Left lung (tissue), 4 donors: ENCODE measurements at regions not wholly inside any gene's neighbourhood (a gene's known extent, or its start where the extent isn't known, plus 50 kb on each side); places are given as distances from the start of the nearest gene placed in this dataset.
A peak's percentile ranks its signal among the peaks of the same experiment; 100 is the strongest.

Experiments used
- ATAC-seq: fragments of 200-7000 bp; cut with Tn5 transposase; one replicate; pipeline ENCODE4 v1.9.1; 2020; ENCODE audit warnings: moderate library complexity
- DNase-seq, 4 donors: peaks; one replicate each; pipeline ENCODE4 v3.0.0-alpha.2; 2013 to 2020
- H3K27ac ChIP-seq, 2 donors: fragments of 200-600 bp; sonication (generic) in 1 of 2; one replicate each; pipeline versions ENCODE4 v1.5.0 to v1.8.0; 2020 to 2021
- H3K27me3 ChIP-seq, 2 donors: fragments of 200-600 bp; sonication (generic) in 1 of 2; one replicate each; pipeline versions ENCODE4 v1.5.0 to v1.8.0; 2020 to 2021
- H3K36me3 ChIP-seq, 2 donors: fragments of 200-600 bp; sonication (generic) in 1 of 2; one replicate each; pipeline versions ENCODE4 v1.5.0 to v1.8.0; 2020 to 2021
- H3K4me1 ChIP-seq, 2 donors: fragments of 200-600 bp; one replicate each; pipeline ENCODE4 v1.8.0; 2021
- H3K4me3 ChIP-seq, 2 donors: fragments of 200-600 bp; sonication (generic) in 1 of 2; one replicate each; pipeline versions ENCODE4 v1.5.0 to v1.8.0; 2020 to 2021; ENCODE audit warnings: mild to moderate bottlenecking in 1 of 2
- H3K9me3 ChIP-seq, 2 donors: fragments of 200-600 bp; sonication (generic) in 1 of 2; one replicate each; pipeline versions ENCODE4 v1.5.0 to v1.8.0; 2020 to 2021
- CTCF ChIP-seq, 2 donors: fragments of 200-600 bp; sonication (generic) in 1 of 2; IDR thresholded peaks; one replicate each; pipeline versions ENCODE4 v1.5.0 to v1.8.0; 2021; ENCODE audit warnings: antibody characterized with exemption in 2 of 2
- intact Hi-C, 2 donors: fragments of 100-400 bp; cut with DNase I; formaldehyde crosslinking; loops; one replicate each; pipeline versions ENCODE4 v1.11.2 to v1.14.2; 2022
- donor health status: DM: no; HTN: yes; CAD: no.
- donor health status: DM: no; HTN: no; CAD: no.

- DNase-seq (peak in 1 of 4 donors; percentile 59), ATAC-seq (no peak)
- Histone ChIP-seq H3K9me3 (peaks cover 0 to 4% of the 10 kb centered on the region in 2 donors), H3K36me3 (no peaks in the 10 kb centered on the region), H3K27me3 (peaks cover 0 to 91% of the 10 kb centered on the region in 2 donors), H3K4me3 (no peak overlapping the region), H3K27ac (no peak overlapping the region), H3K4me1 (no peaks in the 10 kb centered on the region)
- TF ChIP-seq CTCF (IDR thresholded peaks at IDR 0.05) = no peak
- intact Hi-C loops = no loop called here
These were observed 98.8 kb downstream of the ADRA2C start for GRCh38 chr4:3864742-3865721.

- Histone ChIP-seq H3K4me1 (no peaks in the 10 kb centered on the region), H3K27ac (no peak overlapping the region), H3K36me3 (no peaks in the 10 kb centered on the region), H3K27me3 (peaks cover 4 to 91% of the 10 kb centered on the region in 2 donors), H3K9me3 (peaks cover 0 to 4% of the 10 kb centered on the region in 2 donors), H3K4me3 (no peak overlapping the region)
- no peak for ATAC-seq
- no peak for TF ChIP-seq CTCF (IDR thresholded peaks at IDR 0.05)
- intact Hi-C loops = no loop called here
- DNase-seq = peak in 2 of 4 donors; percentile 24 to 60
These were observed 100.0 kb downstream of the ADRA2C start for GRCh38 chr4:3865986-3866812.

GRCh38 chr4:3866813-3867129 lies 100.6 kb downstream of the ADRA2C start:
- no peak for TF ChIP-seq CTCF (IDR thresholded peaks at IDR 0.05)
- H3K36me3 ChIP-seq = no peaks in the 10 kb centered on the region
- H3K4me1 ChIP-seq = peaks cover 0 to 3% of the 10 kb centered on the region in 2 donors
- DNase-seq = peak in 1 of 4 donors; percentile 53
- intact Hi-C loops = no loop called here
- H3K4me3 ChIP-seq = no peak overlapping the region
- H3K27me3 ChIP-seq = peaks cover 9 to 91% of the 10 kb centered on the region in 2 donors
- H3K9me3 ChIP-seq = peaks cover 0 to 4% of the 10 kb centered on the region in 2 donors
- no peak overlapping the region for H3K27ac ChIP-seq
- ATAC-seq = no peak

- Histone ChIP-seq H3K27me3 (peaks cover 16 to 93% of the 10 kb centered on the region in 2 donors), H3K4me1 (peaks cover 0 to 3% of the 10 kb centered on the region in 2 donors), H3K36me3 (no peaks in the 10 kb centered on the region), H3K9me3 (peaks cover 0 to 4% of the 10 kb centered on the region in 2 donors), H3K27ac (no peak overlapping the region), H3K4me3 (no peak overlapping the region)
- TF ChIP-seq CTCF (IDR thresholded peaks at IDR 0.05) = no peak
- peak in 1 of 4 donors; percentile 55 for DNase-seq
- intact Hi-C loops = no loop called here
- no peak for ATAC-seq
These were observed 101.4 kb downstream of the ADRA2C start for GRCh38 chr4:3867403-3868100.
